ENCODE measurements at regions not wholly inside any gene's neighbourhood (a gene's known extent, or its start where the extent isn't known, plus 50 kb on each side); places are given as distances from the start of the nearest gene placed in this dataset.

DNA sequence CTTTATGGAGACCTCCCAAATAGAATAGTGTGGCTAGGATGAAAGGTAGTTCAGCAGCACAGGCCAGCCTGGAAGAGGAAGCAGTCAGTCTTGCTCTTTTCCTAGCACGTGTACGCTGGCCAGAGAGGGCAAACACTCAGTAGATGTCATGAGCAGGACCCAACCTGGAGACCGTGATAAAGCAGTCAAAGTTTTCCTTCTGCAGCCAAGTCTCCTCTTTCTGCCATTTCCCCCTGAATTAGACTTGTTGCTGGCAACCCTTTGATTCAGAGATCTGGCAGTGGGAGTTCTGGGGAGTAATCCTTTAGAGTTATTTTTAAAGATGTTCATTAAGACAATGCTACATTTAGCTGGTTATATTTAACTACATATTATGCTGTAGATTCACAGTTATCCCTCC, 183.7 kb downstream of the EXOC5 start:
- no peaks in the 10 kb centered on the region for H3K9me3 Mint-ChIP-seq (ENCODE audit: unreplicated experiment)
- H3K4me3 Mint-ChIP-seq (ENCODE audit: unreplicated experiment), result no peak overlapping the region
- DNase-seq (ENCODE audit: extremely low spot score, unreplicated experiment), result no peak
- TF ChIP-seq, protein P1, sequence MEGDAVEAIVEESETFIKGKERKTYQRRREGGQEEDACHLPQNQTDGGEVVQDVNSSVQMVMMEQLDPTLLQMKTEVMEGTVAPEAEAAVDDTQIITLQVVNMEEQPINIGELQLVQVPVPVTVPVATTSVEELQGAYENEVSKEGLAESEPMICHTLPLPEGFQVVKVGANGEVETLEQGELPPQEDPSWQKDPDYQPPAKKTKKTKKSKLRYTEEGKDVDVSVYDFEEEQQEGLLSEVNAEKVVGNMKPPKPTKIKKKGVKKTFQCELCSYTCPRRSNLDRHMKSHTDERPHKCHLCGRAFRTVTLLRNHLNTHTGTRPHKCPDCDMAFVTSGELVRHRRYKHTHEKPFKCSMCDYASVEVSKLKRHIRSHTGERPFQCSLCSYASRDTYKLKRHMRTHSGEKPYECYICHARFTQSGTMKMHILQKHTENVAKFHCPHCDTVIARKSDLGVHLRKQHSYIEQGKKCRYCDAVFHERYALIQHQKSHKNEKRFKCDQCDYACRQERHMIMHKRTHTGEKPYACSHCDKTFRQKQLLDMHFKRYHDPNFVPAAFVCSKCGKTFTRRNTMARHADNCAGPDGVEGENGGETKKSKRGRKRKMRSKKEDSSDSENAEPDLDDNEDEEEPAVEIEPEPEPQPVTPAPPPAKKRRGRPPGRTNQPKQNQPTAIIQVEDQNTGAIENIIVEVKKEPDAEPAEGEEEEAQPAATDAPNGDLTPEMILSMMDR (IDR thresholded peaks at IDR 0.05), result no peak
- H3K36me3 Mint-ChIP-seq (ENCODE audit: unreplicated experiment), result no peaks in the 10 kb centered on the region
- peaks cover 2% of the 10 kb centered on the region for H3K27me3 Mint-ChIP-seq (ENCODE audit: unreplicated experiment)
- H3K4me1 Mint-ChIP-seq (ENCODE audit: unreplicated experiment), result no peaks in the 10 kb centered on the region
- H3K27ac Mint-ChIP-seq (ENCODE audit: unreplicated experiment), result no peak overlapping the region

DNA sequence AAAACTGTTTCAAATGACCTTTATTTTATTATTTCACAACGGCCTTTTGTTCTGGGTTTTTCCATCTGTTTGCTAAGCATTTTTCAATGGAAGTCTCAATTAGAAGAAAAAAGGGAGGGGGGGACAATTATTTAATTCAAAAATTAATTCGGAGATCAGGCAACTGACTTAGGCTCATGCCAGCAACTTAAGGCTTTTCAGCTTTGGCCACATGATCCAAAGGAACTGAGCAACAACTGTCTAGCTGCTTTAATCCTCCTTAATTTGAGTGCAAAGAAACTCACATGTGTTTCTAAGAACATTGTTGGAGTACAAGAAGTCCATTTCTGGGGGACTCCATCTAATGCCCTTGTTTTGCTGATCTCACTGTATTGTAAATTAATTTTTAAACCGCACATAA, 188.0 kb downstream of the EXOC5 start:
- no peak for DNase-seq (ENCODE audit: extremely low spot score, unreplicated experiment)
- H3K4me3 Mint-ChIP-seq (ENCODE audit: unreplicated experiment), result no peak overlapping the region
- peaks cover 8% of the 10 kb centered on the region for H3K27me3 Mint-ChIP-seq (ENCODE audit: unreplicated experiment)
- TF ChIP-seq, protein P1 (IDR thresholded peaks at IDR 0.05), result no peak
- H3K9me3 Mint-ChIP-seq (ENCODE audit: unreplicated experiment), result no peaks in the 10 kb centered on the region
- no peak overlapping the region for H3K27ac Mint-ChIP-seq (ENCODE audit: unreplicated experiment)
- no peaks in the 10 kb centered on the region for H3K4me1 Mint-ChIP-seq (ENCODE audit: unreplicated experiment)
- no peaks in the 10 kb centered on the region for H3K36me3 Mint-ChIP-seq (ENCODE audit: unreplicated experiment)

DNA sequence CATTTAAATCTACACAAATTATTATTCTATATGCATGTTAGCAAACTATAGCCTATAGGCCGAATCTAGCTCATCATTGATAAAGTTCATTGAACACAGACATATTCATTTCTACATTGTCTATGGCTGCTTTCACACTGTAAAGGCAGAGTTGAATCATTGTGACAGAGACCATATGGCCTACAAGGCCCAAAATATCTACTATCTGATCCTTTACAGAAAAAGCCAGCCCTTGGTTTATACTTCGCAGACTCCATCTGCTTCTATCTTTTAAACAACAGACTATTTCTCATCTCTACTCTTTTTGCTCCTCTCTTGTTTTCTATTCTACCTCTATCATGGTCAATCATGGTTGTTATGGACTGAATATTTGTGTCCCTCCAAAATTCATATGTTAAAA, 190.7 kb downstream of the EXOC5 start:
- Mint-ChIP-seq H3K27me3 (ENCODE audit: unreplicated experiment) (peaks cover 8% of the 10 kb centered on the region), H3K36me3 (ENCODE audit: unreplicated experiment) (no peaks in the 10 kb centered on the region), H3K4me1 (ENCODE audit: unreplicated experiment) (no peaks in the 10 kb centered on the region), H3K4me3 (ENCODE audit: unreplicated experiment) (no peak overlapping the region), H3K9me3 (ENCODE audit: unreplicated experiment) (no peaks in the 10 kb centered on the region), H3K27ac (ENCODE audit: unreplicated experiment) (no peak overlapping the region)
- TF ChIP-seq, protein P1 (IDR thresholded peaks at IDR 0.05), result no peak
- DNase-seq (ENCODE audit: extremely low spot score, unreplicated experiment), result no peak

DNA sequence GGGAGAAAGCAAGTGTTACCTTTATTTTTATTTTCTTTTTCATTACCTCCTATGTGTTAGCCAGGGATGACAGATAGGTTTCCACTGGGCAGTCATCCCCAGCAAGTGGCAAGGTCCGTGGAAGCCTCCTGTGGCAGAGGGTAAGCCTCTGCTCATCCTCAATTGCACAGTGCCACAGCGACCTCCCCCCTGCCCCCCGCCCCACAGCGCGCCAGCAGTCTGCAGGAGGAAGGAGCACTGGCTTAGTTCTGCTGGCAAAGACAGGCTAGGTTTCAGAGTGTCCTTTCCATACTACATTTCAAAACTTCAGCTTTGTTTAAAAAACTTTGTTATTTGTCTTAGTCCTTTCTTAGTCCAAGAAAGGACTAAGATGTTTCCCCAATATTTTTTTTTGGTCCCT, 194.7 kb downstream of the EXOC5 start:
- DNase-seq (ENCODE audit: extremely low spot score, unreplicated experiment), result no peak

DNA sequence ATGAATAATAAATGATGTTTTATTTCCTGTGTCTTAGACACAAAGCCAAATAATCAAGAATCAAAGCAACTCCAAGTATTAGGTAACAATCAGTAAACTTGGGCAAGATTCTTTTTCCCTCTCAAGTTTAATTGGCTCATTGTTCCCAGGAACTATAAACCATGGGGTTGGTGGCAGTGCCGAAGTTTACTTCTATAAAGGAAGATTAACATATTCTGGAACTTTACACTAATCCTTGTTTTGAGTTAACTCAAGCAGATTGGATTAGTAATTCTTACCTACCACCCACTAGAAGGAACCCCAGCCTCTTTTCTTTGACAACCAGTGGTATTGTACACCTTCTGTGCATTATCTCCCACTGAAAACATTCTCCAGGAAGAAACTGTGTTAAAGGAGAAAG, 197.1 kb downstream of the EXOC5 start:
- TF ChIP-seq, protein P1 (IDR thresholded peaks at IDR 0.05), result no peak
- H3K27me3 Mint-ChIP-seq (ENCODE audit: unreplicated experiment), result peaks cover 31% of the 10 kb centered on the region

More for the DNA sequence above, 194.7 kb downstream of the EXOC5 start:
- Mint-ChIP-seq H3K27me3 (ENCODE audit: unreplicated experiment) (peaks cover 19% of the 10 kb centered on the region), H3K36me3 (ENCODE audit: unreplicated experiment) (no peaks in the 10 kb centered on the region), H3K27ac (ENCODE audit: unreplicated experiment) (no peak overlapping the region), H3K9me3 (ENCODE audit: unreplicated experiment) (no peaks in the 10 kb centered on the region), H3K4me1 (ENCODE audit: unreplicated experiment) (no peaks in the 10 kb centered on the region), H3K4me3 (ENCODE audit: unreplicated experiment) (no peak overlapping the region)
- TF ChIP-seq, protein P1 (IDR thresholded peaks at IDR 0.05), result no peak

More for the DNA sequence above, 197.1 kb downstream of the EXOC5 start:
- H3K9me3 Mint-ChIP-seq (ENCODE audit: unreplicated experiment), result no peaks in the 10 kb centered on the region
- H3K4me1 Mint-ChIP-seq (ENCODE audit: unreplicated experiment), result no peaks in the 10 kb centered on the region
- no peak overlapping the region for H3K4me3 Mint-ChIP-seq (ENCODE audit: unreplicated experiment)
- DNase-seq (ENCODE audit: extremely low spot score, unreplicated experiment), result no peak
- H3K36me3 Mint-ChIP-seq (ENCODE audit: unreplicated experiment), result no peaks in the 10 kb centered on the region
- H3K27ac Mint-ChIP-seq (ENCODE audit: unreplicated experiment), result no peak overlapping the region

All from osteocyte (in vitro differentiated cells).